ENCODE measurements at regions not wholly inside any gene's neighbourhood (a gene's known extent, or its start where the extent isn't known, plus 50 kb on each side); places are given as distances from the start of the nearest gene placed in this dataset.

DNA sequence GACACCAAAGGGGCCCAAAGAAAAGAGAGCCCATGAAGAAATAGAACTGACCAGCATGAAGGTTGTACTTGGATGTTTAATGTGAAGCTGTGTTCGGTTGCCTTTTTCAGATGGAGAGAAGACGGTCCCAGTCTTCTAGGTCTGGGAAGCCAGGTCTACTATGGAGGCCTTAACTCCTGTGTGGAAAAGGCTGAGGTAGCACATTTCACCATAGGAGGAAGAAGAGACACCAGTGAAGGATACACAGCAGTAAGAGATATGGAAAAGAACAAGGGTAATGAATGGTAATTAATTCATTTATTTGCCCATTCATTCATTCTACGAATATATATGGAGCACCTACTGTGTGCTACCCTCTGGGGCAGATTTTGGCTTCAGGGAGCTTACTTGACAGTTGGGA, 151.6 kb upstream of the PLEKHG7 start:
- intact Hi-C loops (cut with DNase I), result no loop called here
- Histone ChIP-seq H3K9ac (ENCODE audit: low read depth in 2 of 2, low read length in 2 of 2) (no peak overlapping the region), H3K27ac (no peak overlapping the region)

DNA sequence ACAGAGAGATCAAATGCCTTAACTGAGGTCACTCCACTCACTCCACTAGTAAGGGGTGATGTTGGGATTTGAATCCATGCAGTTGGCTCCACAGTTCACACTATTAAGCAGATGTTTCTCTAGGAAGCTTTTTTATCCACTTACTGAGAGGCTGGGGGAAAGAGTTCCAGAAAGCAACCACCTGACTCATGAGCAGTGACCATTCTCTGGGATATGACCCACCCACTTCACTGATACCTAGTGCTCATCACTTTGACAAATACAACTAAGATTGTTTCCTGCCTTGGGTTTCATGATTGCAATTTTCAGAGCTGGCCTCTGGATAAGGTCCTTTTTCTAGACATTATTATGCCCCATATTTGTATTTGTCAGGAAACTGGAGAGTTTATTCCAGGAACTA, 152.1 kb upstream of the PLEKHG7 start:
- Histone ChIP-seq H3K4me1 (no peaks in the 10 kb centered on the region), H3K4me3 (no peak overlapping the region), H3K36me3 (no peaks in the 10 kb centered on the region), H3K9me3 (no peaks in the 10 kb centered on the region), H3K9ac (ENCODE audit: low read depth in 2 of 2, low read length in 2 of 2) (no peak overlapping the region), H3K27ac (no peak overlapping the region), H3K27me3 (no peaks in the 10 kb centered on the region)
- TF ChIP-seq, protein P1, sequence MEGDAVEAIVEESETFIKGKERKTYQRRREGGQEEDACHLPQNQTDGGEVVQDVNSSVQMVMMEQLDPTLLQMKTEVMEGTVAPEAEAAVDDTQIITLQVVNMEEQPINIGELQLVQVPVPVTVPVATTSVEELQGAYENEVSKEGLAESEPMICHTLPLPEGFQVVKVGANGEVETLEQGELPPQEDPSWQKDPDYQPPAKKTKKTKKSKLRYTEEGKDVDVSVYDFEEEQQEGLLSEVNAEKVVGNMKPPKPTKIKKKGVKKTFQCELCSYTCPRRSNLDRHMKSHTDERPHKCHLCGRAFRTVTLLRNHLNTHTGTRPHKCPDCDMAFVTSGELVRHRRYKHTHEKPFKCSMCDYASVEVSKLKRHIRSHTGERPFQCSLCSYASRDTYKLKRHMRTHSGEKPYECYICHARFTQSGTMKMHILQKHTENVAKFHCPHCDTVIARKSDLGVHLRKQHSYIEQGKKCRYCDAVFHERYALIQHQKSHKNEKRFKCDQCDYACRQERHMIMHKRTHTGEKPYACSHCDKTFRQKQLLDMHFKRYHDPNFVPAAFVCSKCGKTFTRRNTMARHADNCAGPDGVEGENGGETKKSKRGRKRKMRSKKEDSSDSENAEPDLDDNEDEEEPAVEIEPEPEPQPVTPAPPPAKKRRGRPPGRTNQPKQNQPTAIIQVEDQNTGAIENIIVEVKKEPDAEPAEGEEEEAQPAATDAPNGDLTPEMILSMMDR (IDR thresholded peaks at IDR 0.05), result no peak
- no peak for DNase-seq
- intact Hi-C loops (cut with DNase I), result no loop called here

More for the DNA sequence above, 151.6 kb upstream of the PLEKHG7 start:
- Histone ChIP-seq H3K27me3 (no peaks in the 10 kb centered on the region), H3K4me1 (no peaks in the 10 kb centered on the region), H3K9me3 (no peaks in the 10 kb centered on the region), H3K36me3 (no peaks in the 10 kb centered on the region), H3K4me3 (no peak overlapping the region)
- TF ChIP-seq, protein P1 (IDR thresholded peaks at IDR 0.05), result no peak
- DNase-seq, result no peak

GRCh38 chr12:92550254-92550653, 152.5 kb upstream of the PLEKHG7 start:
- TF ChIP-seq, protein P1 (IDR thresholded peaks at IDR 0.05), result no peak
- no peaks in the 10 kb centered on the region for H3K27me3 ChIP-seq
- no peak overlapping the region for H3K9ac ChIP-seq (ENCODE audit: low read depth in 2 of 2, low read length in 2 of 2)
- DNase-seq, result no peak
- H3K4me3 ChIP-seq, result no peak overlapping the region
- no peaks in the 10 kb centered on the region for H3K9me3 ChIP-seq
- H3K36me3 ChIP-seq, result no peaks in the 10 kb centered on the region
- H3K27ac ChIP-seq, result no peak overlapping the region
- intact Hi-C loops (cut with DNase I), result no loop called here
- H3K4me1 ChIP-seq, result no peaks in the 10 kb centered on the region

- H3K27me3 ChIP-seq, result no peaks in the 10 kb centered on the region
- no peaks in the 10 kb centered on the region for H3K36me3 ChIP-seq
- DNase-seq, result no peak
- H3K9ac ChIP-seq (ENCODE audit: low read depth in 2 of 2, low read length in 2 of 2), result no peak overlapping the region
- no peaks in the 10 kb centered on the region for H3K9me3 ChIP-seq
- no peak overlapping the region for H3K4me3 ChIP-seq
- TF ChIP-seq, protein P1 (IDR thresholded peaks at IDR 0.05), result no peak
- H3K27ac ChIP-seq, result no peak overlapping the region
- intact Hi-C loops (cut with DNase I), result no loop called here
- H3K4me1 ChIP-seq, result peaks cover 3% of the 10 kb centered on the region
These were observed 153.3 kb upstream of the PLEKHG7 start for GRCh38 chr12:92549516-92549915.

DNA sequence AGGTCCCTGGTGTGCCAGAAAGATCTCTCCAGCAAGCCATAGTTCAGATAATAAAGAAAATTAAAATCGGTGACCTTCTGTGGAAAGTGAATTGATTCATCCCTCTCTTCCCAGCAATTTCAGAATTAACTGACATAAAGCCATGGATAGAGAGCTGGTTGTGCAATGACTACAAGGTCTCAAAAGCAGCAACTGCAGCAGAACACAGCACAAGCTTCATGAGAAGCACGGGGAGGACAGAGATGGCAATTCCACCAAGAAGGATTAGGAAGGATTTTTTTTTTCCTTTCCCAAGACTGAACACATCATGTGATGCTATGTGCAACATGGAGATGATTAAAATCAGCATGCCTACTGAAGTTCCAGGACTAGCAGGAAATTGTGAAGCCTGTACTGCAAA, 154.9 kb upstream of the PLEKHG7 start:
- TF ChIP-seq, protein P1 (IDR thresholded peaks at IDR 0.05), result no peak
- Histone ChIP-seq H3K27ac (no peak overlapping the region), H3K9ac (ENCODE audit: low read depth in 2 of 2, low read length in 2 of 2) (no peak overlapping the region), H3K9me3 (no peaks in the 10 kb centered on the region), H3K36me3 (no peaks in the 10 kb centered on the region), H3K27me3 (no peaks in the 10 kb centered on the region), H3K4me1 (peaks cover 5% of the 10 kb centered on the region), H3K4me3 (no peak overlapping the region)
- DNase-seq, result no peak
- intact Hi-C loops (cut with DNase I), result no loop called here

DNA sequence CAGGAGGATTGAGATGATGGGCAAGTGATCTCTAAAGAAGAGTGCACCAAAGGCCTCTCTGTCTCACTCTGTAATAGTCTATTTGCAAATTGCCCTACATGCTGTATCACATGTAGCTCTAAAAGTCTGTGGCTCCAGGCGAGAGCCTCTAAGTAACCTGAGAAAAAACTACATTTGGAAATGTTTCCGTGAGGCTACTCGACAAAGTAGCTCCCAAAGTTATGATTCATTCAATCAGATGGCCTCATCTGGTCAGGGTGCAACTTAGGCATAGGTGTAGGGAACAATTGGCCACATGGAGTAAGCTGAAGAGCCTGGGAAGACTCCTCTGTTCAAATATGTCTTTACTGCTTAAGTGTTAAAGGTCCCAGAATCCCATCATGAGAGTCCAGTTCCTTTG, 155.4 kb upstream of the PLEKHG7 start:
- H3K36me3 ChIP-seq, result no peaks in the 10 kb centered on the region
- no peaks in the 10 kb centered on the region for H3K9me3 ChIP-seq
- no peaks in the 10 kb centered on the region for H3K27me3 ChIP-seq
- intact Hi-C loops (cut with DNase I), result no loop called here
- TF ChIP-seq, protein P1 (IDR thresholded peaks at IDR 0.05), result no peak
- H3K4me1 ChIP-seq, result peaks cover 5% of the 10 kb centered on the region
- no peak overlapping the region for H3K9ac ChIP-seq (ENCODE audit: low read depth in 2 of 2, low read length in 2 of 2)
- no peak overlapping the region for H3K4me3 ChIP-seq
- no peak for DNase-seq
- H3K27ac ChIP-seq, result no peak overlapping the region

Data from colonic mucosa (tissue), 4 donors.